CD4-positive, alpha-beta T cell (primary cell): ENCODE measurements at regions not wholly inside any gene's neighbourhood (a gene's known extent, or its start where the extent isn't known, plus 50 kb on each side); places are given as distances from the start of the nearest gene placed in this dataset.

Source experiments
- ATAC-seq: fragments of 200-7000 bp; cut with Tn5 transposase; one replicate; pipeline ENCODE4 v1.10.0; 2022; ENCODE audit warnings: mild to moderate bottlenecking; ENCODE audit not compliant: poor library complexity
- CTCF ChIA-PET: fragments of 350-600 bp; sonication (Branson Sonifier 250); formaldehyde crosslinking; loops from one replicate; lab custom pipeline; 2021; ENCODE audit warnings: antibody characterized with exemption, inconsistent platforms; lab: Charles Lee
- POLR2A ChIA-PET: fragments of 350-600 bp; sonication (Branson Sonifier 250); formaldehyde crosslinking; loops from one replicate; lab custom pipeline; 2021; ENCODE audit warnings: antibody characterized with exemption, inconsistent platforms; lab: Charles Lee
- DNase-seq, 14 experiments: peaks; one replicate each; pipeline ENCODE4 v3.0.0-alpha.2; 2013 to 2020; ENCODE audit warnings: mixed read lengths in 2 of 14
- H3K27ac ChIP-seq, 2 donors: one replicate each; pipeline versions ENCODE4 v1.5.1 to v1.7.0; 2013; ENCODE audit warnings: low read length in 2 of 2, low read depth in 1 of 2, mild to moderate bottlenecking in 1 of 2
- H3K27me3 ChIP-seq, 2 experiments: 1 replicate in 1 of 2; 2 replicates in 1 of 2; pipeline versions ENCODE4 v1.6.1 to v1.7.0; 2013; ENCODE audit warnings: low read length in 2 of 2, control low read depth in 1 of 2, mild to moderate bottlenecking in 1 of 2, moderate library complexity in 1 of 2; ENCODE audit not compliant: insufficient read depth in 2 of 2, control insufficient read depth in 1 of 2
- H3K36me3 ChIP-seq: one replicate; pipeline ENCODE4 v1.6.1; 2013; ENCODE audit warnings: low read length, control low read depth; ENCODE audit not compliant: insufficient read depth
- H3K4me1 ChIP-seq: one replicate; pipeline ENCODE4 v1.6.1; 2013; ENCODE audit warnings: low read length, control low read depth; ENCODE audit not compliant: insufficient read depth
- H3K4me3 ChIP-seq: one replicate; pipeline ENCODE4 v1.5.1; 2013; ENCODE audit warnings: mild to moderate bottlenecking, low read length, moderate library complexity
- H3K9me3 ChIP-seq, 2 experiments: 1 replicate in 1 of 2; 2 replicates in 1 of 2; pipeline versions ENCODE4 v1.6.1 to v1.7.0; 2013; ENCODE audit warnings: low read length in 2 of 2, mild to moderate bottlenecking in 2 of 2, control low read depth in 1 of 2, moderate library complexity in 1 of 2; ENCODE audit not compliant: control insufficient read depth in 1 of 2, insufficient read depth in 1 of 2
- H3K27ac Mint-ChIP-seq: one replicate; pipeline ENCODE4 v1.8.0; 2020; ENCODE audit warnings: mixed read lengths
- H3K27me3 Mint-ChIP-seq: one replicate; pipeline ENCODE4 v1.8.0; 2021; ENCODE audit warnings: mixed read lengths
- H3K36me3 Mint-ChIP-seq: one replicate; pipeline ENCODE4 v1.8.0; 2021; ENCODE audit warnings: low read depth, mixed read lengths
- H3K4me1 Mint-ChIP-seq: one replicate; pipeline ENCODE4 v1.8.0; 2021; ENCODE audit warnings: low read depth, mixed read lengths
- H3K4me3 Mint-ChIP-seq: one replicate; pipeline ENCODE4 v1.8.0; 2020; ENCODE audit warnings: mild to moderate bottlenecking, mixed read lengths
- H3K9me3 Mint-ChIP-seq: one replicate; pipeline ENCODE4 v1.8.0; 2020; ENCODE audit warnings: mixed read lengths
- intact Hi-C, 2 experiments: fragments of 100-400 bp; cut with DNase I in 1 of 2; cut with micrococcal nuclease in 1 of 2; formaldehyde crosslinking; loops; one replicate each; pipeline versions ENCODE4 v1.15.1 to v1.9.0; 2023 to 2025; cut with DNase I, micrococcal nuclease
- TF ChIP-seq, protein P1 (sequence below): fragments of 200-600 bp; IDR thresholded peaks from one replicate; pipeline ENCODE4 v1.8.0; 2022; ENCODE audit warnings: antibody characterized with exemption, mild to moderate bottlenecking

DNA sequence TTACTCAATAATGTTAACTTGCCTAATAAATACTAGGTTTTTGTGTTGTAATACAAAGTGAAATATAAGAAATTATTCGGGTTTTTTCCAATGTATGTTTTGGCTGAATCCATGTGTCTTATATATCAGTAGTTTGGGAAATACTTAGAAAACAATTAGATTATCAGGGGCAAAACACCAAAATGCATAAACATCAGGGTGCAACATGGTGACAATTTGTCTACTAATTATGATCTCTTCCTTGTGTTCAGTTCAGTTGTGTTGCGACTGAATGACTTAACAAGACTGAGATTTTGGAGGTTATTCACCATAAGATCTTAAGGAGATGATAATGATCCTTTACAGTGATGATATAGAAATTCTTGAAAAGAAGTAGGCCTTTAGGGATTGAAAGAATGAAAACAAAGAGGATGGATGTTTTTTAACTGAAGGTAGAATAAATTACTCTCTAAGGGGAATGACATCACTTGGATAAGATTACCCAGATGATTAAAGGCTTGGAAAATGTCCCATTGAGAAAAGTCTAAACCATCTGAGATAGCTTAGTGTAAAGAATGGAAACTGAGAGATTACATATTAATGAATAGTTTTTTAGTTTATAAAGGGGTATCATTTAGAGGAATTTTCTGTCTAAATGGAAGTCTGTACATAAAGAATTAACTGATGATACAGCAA is 415.8 kb downstream of the SPATA31D1 start:
- ATAC-seq (no peak), DNase-seq (no peak)
- H3K4me3 ChIP-seq, result no peak overlapping the region
- Mint-ChIP-seq H3K27me3 (no peaks in the 10 kb centered on the region), H3K4me1 (no peaks in the 10 kb centered on the region), H3K9me3 (peaks cover 5% of the 10 kb centered on the region), H3K27ac (no peak overlapping the region), H3K36me3 (no peaks in the 10 kb centered on the region), H3K4me3 (no peak overlapping the region)
- no peaks in the 10 kb centered on the region for H3K36me3 ChIP-seq
- no peak overlapping the region for H3K27ac ChIP-seq
- no peaks in the 10 kb centered on the region for H3K4me1 ChIP-seq
- H3K27me3 ChIP-seq, result no peaks in the 10 kb centered on the region
- POLR2A ChIA-PET, result no interaction called here
- peaks cover 0 to 4% of the 10 kb centered on the region in 2 experiments for H3K9me3 ChIP-seq
- CTCF ChIA-PET, result no interaction called here
- TF ChIP-seq, protein P1, sequence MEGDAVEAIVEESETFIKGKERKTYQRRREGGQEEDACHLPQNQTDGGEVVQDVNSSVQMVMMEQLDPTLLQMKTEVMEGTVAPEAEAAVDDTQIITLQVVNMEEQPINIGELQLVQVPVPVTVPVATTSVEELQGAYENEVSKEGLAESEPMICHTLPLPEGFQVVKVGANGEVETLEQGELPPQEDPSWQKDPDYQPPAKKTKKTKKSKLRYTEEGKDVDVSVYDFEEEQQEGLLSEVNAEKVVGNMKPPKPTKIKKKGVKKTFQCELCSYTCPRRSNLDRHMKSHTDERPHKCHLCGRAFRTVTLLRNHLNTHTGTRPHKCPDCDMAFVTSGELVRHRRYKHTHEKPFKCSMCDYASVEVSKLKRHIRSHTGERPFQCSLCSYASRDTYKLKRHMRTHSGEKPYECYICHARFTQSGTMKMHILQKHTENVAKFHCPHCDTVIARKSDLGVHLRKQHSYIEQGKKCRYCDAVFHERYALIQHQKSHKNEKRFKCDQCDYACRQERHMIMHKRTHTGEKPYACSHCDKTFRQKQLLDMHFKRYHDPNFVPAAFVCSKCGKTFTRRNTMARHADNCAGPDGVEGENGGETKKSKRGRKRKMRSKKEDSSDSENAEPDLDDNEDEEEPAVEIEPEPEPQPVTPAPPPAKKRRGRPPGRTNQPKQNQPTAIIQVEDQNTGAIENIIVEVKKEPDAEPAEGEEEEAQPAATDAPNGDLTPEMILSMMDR, result no peak
- intact Hi-C loops, result no loop called here

DNA sequence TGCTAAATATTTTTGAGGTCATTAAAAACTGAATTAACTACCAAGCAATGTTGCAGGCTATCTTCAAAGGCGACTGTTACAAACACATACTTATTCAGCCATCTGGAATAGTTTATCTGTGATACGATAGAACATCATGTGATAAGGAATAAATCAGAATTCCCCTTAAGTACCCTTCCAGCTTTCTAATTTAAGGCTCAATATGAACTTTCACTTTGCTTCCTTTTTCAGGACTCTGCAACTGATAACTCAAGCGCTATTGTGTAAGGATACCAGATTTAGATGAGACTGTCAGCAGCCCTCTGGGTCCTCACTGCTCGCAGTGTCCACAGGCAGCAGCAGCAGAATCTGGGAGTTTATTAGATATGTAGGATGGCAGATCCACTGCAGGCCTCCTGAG is 416.3 kb downstream of the SPATA31D1 start:
- H3K9me3 Mint-ChIP-seq, result peaks cover 4% of the 10 kb centered on the region
- H3K36me3 ChIP-seq, result no peaks in the 10 kb centered on the region
- CTCF ChIA-PET, result no interaction called here

DNA sequence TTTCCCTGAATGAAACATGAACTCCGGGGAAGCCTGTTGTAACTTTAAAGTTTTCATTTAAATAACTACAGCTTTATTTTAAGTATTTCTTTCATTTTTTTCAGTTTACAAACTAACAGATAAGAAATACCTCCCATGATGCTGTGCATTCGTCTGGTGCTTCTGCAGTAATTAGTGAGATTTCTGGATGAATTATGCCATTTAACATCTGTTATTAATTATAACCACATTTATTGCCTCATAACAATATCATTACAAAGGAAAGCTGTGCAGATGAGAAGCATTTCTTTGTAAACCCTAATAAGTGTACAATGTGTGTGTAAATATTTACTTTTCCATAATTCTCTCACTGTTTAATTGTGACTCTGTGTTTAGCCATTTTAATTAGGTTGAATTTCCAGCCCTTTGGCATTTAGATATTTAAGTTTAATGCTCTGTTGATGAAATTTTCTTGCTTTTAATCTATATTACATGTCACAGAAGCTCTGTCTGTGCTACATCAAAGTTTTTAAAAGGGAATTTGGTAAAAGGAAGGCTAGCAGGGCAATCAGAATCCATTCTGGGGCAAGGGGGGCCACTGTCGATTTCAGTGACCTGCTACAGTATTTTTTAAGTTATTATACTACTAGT is 418.0 kb downstream of the SPATA31D1 start:
- no peak for ATAC-seq
- ChIA-PET CTCF (no interaction called here), POLR2A (no interaction called here)
- H3K4me3 ChIP-seq, result no peak overlapping the region
- Mint-ChIP-seq H3K36me3 (no peaks in the 10 kb centered on the region), H3K9me3 (peaks cover 4% of the 10 kb centered on the region), H3K4me1 (no peaks in the 10 kb centered on the region), H3K27me3 (no peaks in the 10 kb centered on the region), H3K4me3 (no peak overlapping the region), H3K27ac (no peak overlapping the region)
- H3K9me3 ChIP-seq, result no peaks in the 10 kb centered on the region
- no peaks in the 10 kb centered on the region for H3K36me3 ChIP-seq
- intact Hi-C loops, result no loop called here
- DNase-seq, result no peak
- H3K4me1 ChIP-seq, result no peaks in the 10 kb centered on the region
- TF ChIP-seq, protein P1, result no peak
- no peak overlapping the region for H3K27ac ChIP-seq
- no peaks in the 10 kb centered on the region for H3K27me3 ChIP-seq

More for the DNA sequence above, 416.3 kb downstream of the SPATA31D1 start:
- DNase-seq, result no peak
- Histone ChIP-seq H3K4me1 (no peaks in the 10 kb centered on the region), H3K9me3 (peaks cover 0 to 4% of the 10 kb centered on the region in 2 experiments), H3K27me3 (no peaks in the 10 kb centered on the region), H3K27ac (no peak overlapping the region), H3K4me3 (no peak overlapping the region)
- ATAC-seq, result no peak
- H3K27me3 Mint-ChIP-seq, result no peaks in the 10 kb centered on the region
- no peak overlapping the region for H3K4me3 Mint-ChIP-seq
- TF ChIP-seq, protein P1, result no peak
- intact Hi-C loops, result no loop called here
- H3K36me3 Mint-ChIP-seq, result no peaks in the 10 kb centered on the region
- POLR2A ChIA-PET, result no interaction called here
- H3K27ac Mint-ChIP-seq, result no peak overlapping the region
- H3K4me1 Mint-ChIP-seq, result no peaks in the 10 kb centered on the region
